HEK293 (cell line): ENCODE measurements at regions not wholly inside any gene's neighbourhood (a gene's known extent, or its start where the extent isn't known, plus 50 kb on each side); places are given as distances from the start of the nearest gene placed in this dataset.

Experiments
- ZNF274 ChIP-seq, 2 experiments: fragments of 200-500 bp in 1 of 2; fragments of 450-650 bp in 1 of 2; sonication (Bioruptor generic) in 1 of 2; formaldehyde crosslinking in 1 of 2; IDR thresholded peaks; 2 replicates each; pipeline versions ENCODE4 v1.5.1 to v1.6.1; 2014 to 2016; ENCODE audit warnings: borderline replicate concordance in 1 of 2, inconsistent platforms in 1 of 2, low read length in 1 of 2, missing biosample characterization in 1 of 2, missing genetic modification characterization in 1 of 2
- ZNF324 ChIP-seq: fragments of 450-650 bp; formaldehyde crosslinking; IDR thresholded peaks from 2 replicates; pipeline ENCODE4 v1.5.1; 2016; ENCODE audit warnings: missing biosample characterization, missing genetic modification characterization

GRCh38 chr9:104263942-104264341 is 169.8 kb downstream of the SMC2 start:
- TF ChIP-seq ZNF274 (IDR thresholded peaks at IDR 0.05; ENCODE audit: low read length) (no peak), ZNF274 (tag by site-specific recombination; IDR thresholded peaks at IDR 0.05; ENCODE audit: borderline replicate concordance) (no peak), ZNF324 (tag by site-specific recombination) (no peak)
